Heart right ventricle (tissue), 16 donors: ENCODE measurements at regions not wholly inside any gene's neighbourhood (a gene's known extent, or its start where the extent isn't known, plus 50 kb on each side); places are given as distances from the start of the nearest gene placed in this dataset.

Source experiments
- ATAC-seq, 8 donors: fragments of 200-7000 bp; cut with Tn5 transposase; one replicate each; pipeline ENCODE4 v1.9.1; 2020; ENCODE audit warnings: mild to moderate bottlenecking in 8 of 8, moderate library complexity in 8 of 8, moderate number of reproducible peaks in 1 of 8
- DNase-seq, 2 donors: peaks; one replicate each; pipeline ENCODE4 v3.0.0-alpha.2; 2020
- H3K27ac ChIP-seq, 10 donors: fragments of 200-600 bp; sonication (generic) in 2 of 10; one replicate each; pipeline versions ENCODE4 v1.5.0 to v1.8.0; 2020 to 2022; ENCODE audit warnings: mild to moderate bottlenecking in 3 of 10
- H3K27me3 ChIP-seq, 7 donors: fragments of 200-600 bp; one replicate each; pipeline ENCODE4 v1.8.0; 2021 to 2022; ENCODE audit warnings: mild to moderate bottlenecking in 2 of 7
- H3K36me3 ChIP-seq, 9 donors: fragments of 200-600 bp; sonication (generic) in 1 of 9; one replicate each; pipeline versions ENCODE4 v1.5.0 to v1.8.0; 2020 to 2022; ENCODE audit warnings: mild to moderate bottlenecking in 2 of 9
- H3K4me1 ChIP-seq, 9 donors: fragments of 200-600 bp; sonication (generic) in 1 of 9; one replicate each; pipeline versions ENCODE4 v1.5.0 to v1.8.0; 2020 to 2022; ENCODE audit warnings: mild to moderate bottlenecking in 4 of 9
- H3K4me3 ChIP-seq, 10 donors: fragments of 200-600 bp; sonication (generic) in 2 of 10; one replicate each; pipeline versions ENCODE4 v1.5.0 to v1.8.0; 2020 to 2022; ENCODE audit warnings: mild to moderate bottlenecking in 7 of 10, moderate library complexity in 2 of 10
- H3K9me3 ChIP-seq, 11 donors: fragments of 200-600 bp in 10 of 11; sonication (generic) in 2 of 11; one replicate each; pipeline versions ENCODE4 v1.5.0 to v1.8.0; 2013 to 2022; ENCODE audit warnings: mild to moderate bottlenecking in 2 of 11, control low read depth in 1 of 11, moderate library complexity in 1 of 11
- CTCF ChIP-seq, 9 donors: fragments of 200-600 bp; sonication (generic) in 2 of 9; IDR thresholded peaks; one replicate each; pipeline versions ENCODE4 v1.5.0 to v1.8.0; 2021 to 2022; ENCODE audit warnings: antibody characterized with exemption in 9 of 9, mild to moderate bottlenecking in 5 of 9, moderate library complexity in 1 of 9
- WGBS, 2 donors: extraction: QIAGEN DNeasy Blood & Tissue Kit; methylation state at CpG; one replicate each; pipeline ENCODE4 v1.1.7; 2013; ENCODE audit warnings: inconsistent platforms in 1 of 2; 5-methylcytosine and 5-hydroxymethylcytosine counted together
- intact Hi-C, 10 donors: fragments of 100-400 bp; cut with DNase I; formaldehyde crosslinking; loops; one replicate each; pipeline versions ENCODE4 v1.11.1 to v1.14.2; 2022
- donor health status: Arrhythmogenic right ventricular cardiomyopathy.
- donor health status: ischemic (EF 13 %, LVEDD 7.1; RV severe dilation, severe dysfunction).
- donor health status: healthy with polysubstance abuse.
- donor health status: DM: no; HTN: yes; CAD: no.
- donor health status: DM: no; HTN: no; CAD: no.
- donor health status: ischemic (EF 25% LVEDD 6.9; RV normal size, moderate dysfunction).
- donor health status: ischemic (EF 25% LVEDD 5.7; RV mildly dilated, moderate dysfunction).
- donor health status: healthy.
- donor health status: DM: yes; HTN: yes; CAD: no.
- donor health status: Ischemic cardiomyopathy.
- donor health status: ischemic (EF 35%, LVEDD 5.7; RV mildly dilated, moderate dysfunction).
- donor health status: nonischemic (EF 11% LVEDD 7.7; RV severe dilation, severe dysfunction).
- donor health status: DM: yes; HTN: yes; CAD: no.
- donor health status: PGD.
- donor health status: ischemic (EF 29% LVEDD 5.4; RV normal size, mild dysfunction).
- donor health status: nonischemic (EF 23%, LVEDD 6.1; RV moderate dilation, normal function).

GRCh38 chr5:42361315-42361688 lies 61.9 kb upstream of the GHR start:
- no peaks in the 10 kb centered on the region for H3K27me3 ChIP-seq
- no peak for TF ChIP-seq CTCF (IDR thresholded peaks at IDR 0.05)
- no peak overlapping the region for H3K4me3 ChIP-seq
- H3K27ac ChIP-seq = no peak overlapping the region
- no peak for ATAC-seq
- H3K4me1 ChIP-seq = peaks cover 0 to 3% (median 0%) of the 10 kb centered on the region in 9 donors
- intact Hi-C loops = no loop called here
- WGBS, 2 donors = 62 to 72% methylated on average over 3 of the region's 3 CpGs
- H3K36me3 ChIP-seq = no peaks in the 10 kb centered on the region
- peaks cover 0 to 10% (median 0%) of the 10 kb centered on the region in 11 donors for H3K9me3 ChIP-seq
- DNase-seq = no peak

DNA sequence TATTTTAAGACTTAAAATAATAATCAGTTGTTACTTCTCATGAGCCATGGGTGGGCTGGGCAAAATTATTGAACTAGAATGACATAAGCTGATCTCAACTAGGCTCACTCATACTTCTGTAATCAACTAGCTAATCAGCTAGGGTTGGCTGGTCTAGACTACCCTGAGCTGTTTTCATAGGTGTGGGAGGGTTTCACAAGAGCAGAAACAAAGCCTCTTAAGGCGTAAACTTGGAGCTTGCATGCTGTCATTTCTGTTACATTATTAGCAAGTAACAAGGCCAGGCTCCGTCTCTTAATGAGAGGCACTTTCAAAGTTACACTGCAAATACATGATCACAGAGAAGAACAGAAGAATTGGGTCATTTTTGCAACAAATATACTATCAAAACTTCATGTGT lies 57.2 kb upstream of the GHR start:
- Histone ChIP-seq H3K9me3 (no peaks in the 10 kb centered on the region), H3K27me3 (no peaks in the 10 kb centered on the region), H3K36me3 (no peaks in the 10 kb centered on the region), H3K27ac (no peak overlapping the region), H3K4me1 (no peaks in the 10 kb centered on the region), H3K4me3 (no peak overlapping the region)
- 87 to 90% methylated on average over 2 of the region's 2 CpGs for WGBS, 2 donors
- intact Hi-C loops = no loop called here
- TF ChIP-seq CTCF (IDR thresholded peaks at IDR 0.05) = no peak
- ATAC-seq (no peak), DNase-seq (no peak)
